ENCODE measurements at regions not wholly inside any gene's neighbourhood (a gene's known extent, or its start where the extent isn't known, plus 50 kb on each side); places are given as distances from the start of the nearest gene placed in this dataset.

DNA sequence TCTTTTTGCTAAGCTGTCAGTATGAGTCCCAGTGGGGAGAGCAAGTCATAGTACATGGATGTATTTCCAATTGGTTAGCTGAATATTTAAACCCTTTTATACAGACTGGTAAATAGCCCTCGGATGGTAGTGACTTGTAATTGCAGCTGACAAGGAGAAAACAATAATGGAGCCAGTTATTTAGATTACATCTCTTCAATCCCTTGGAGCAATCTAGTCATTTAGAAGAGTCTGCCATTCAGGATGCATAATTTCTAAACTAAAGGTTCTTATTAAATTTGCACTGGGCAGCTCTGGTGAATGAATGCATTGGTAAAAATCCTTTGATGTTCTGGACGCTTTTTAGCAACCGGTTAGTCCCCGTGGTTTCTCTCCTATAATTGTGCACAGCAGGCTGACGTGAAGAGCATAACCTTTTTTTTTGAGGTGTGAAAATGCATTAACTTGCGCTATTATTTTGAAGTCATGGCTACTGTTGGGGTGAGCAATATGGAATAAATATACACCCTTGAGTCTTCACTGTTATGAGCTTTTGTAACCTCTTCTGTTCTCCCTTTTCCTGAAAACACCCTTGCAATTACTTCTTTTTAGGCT is 158.6 kb upstream of the CD180 start:
- Histone ChIP-seq H3K9me1 (replicated peaks; ENCODE audit: control insufficient read depth, extremely low read depth, insufficient read depth, low read length) (no peaks in the 10 kb centered on the region), H2AFZ (ENCODE audit: low read depth, low read length) (no peak overlapping the region), H4K20me1 (replicated peaks; ENCODE audit: control insufficient read depth, extremely low read depth, insufficient read depth, low read length) (no peaks in the 10 kb centered on the region), H3K4me3 (replicated peaks in 1 of 3; ENCODE audit: insufficient read depth in 1 of 3, low read depth in 1 of 3, low read length in 3 of 3) (no peak overlapping the region), H3K4me2 (ENCODE audit: insufficient read depth, low read length) (no peak overlapping the region), H3K79me2 (ENCODE audit: control insufficient read depth, insufficient read depth, low read length) (no peaks in the 10 kb centered on the region), H3K27ac (ENCODE audit: insufficient read depth, low read depth, low read length) (no peak overlapping the region), H3K36me3 (ENCODE audit: control insufficient read depth in 2 of 2, extremely low read depth in 1 of 2, insufficient read depth in 2 of 2, low read length in 2 of 2) (no peaks in the 10 kb centered on the region), H3K4me1 (ENCODE audit: control insufficient read depth, extremely low read depth, insufficient read depth, low read length) (no peaks in the 10 kb centered on the region), H3K9ac (replicated peaks; ENCODE audit: extremely low read depth, insufficient read depth, low read length) (no peak overlapping the region), H3K27me3 (ENCODE audit: control insufficient read depth in 2 of 2, insufficient read depth in 2 of 2, low read length in 2 of 2) (no peaks in the 10 kb centered on the region), H3K9me3 (replicated peaks; ENCODE audit: control insufficient read depth, insufficient read depth, low read length) (no peaks in the 10 kb centered on the region)
- POLR2A ChIA-PET = no interaction called here
- no peak for FAIRE-seq
- intact Hi-C loops (cut with micrococcal nuclease) (no loop called here), dilution Hi-C loops (cut with MboI; ENCODE audit: extremely low pct_ligation_motif_present, low sequenced_read_pairs) (no loop called here)
- CTCF ChIA-PET = interaction anchor here (1.6 kb wide), 1 partner anchor 9 kb away, joined by 5 read pairs; no protein-coding TSS in a partner anchor
- BruUV-seq (replicated peaks) = no TSS peak
- no peak for DNase-seq (ENCODE audit: low read depth, low spot score)
- TF ChIP-seq EZH2 (IDR thresholded peaks at IDR 0.05; ENCODE audit: borderline replicate concordance, low read depth, low read length, severe bottlenecking) (no peak), GATA2 (IDR thresholded peaks at IDR 0.05; ENCODE audit: insufficient read depth, insufficient read length, low read depth, low read length) (no peak), MYC (IDR thresholded peaks at IDR 0.05; ENCODE audit: low read depth, low read length) (no peak), MAX (IDR thresholded peaks at IDR 0.05; ENCODE audit: insufficient read depth, insufficient read length) (no peak)
- TF ChIP-seq, protein P1, sequence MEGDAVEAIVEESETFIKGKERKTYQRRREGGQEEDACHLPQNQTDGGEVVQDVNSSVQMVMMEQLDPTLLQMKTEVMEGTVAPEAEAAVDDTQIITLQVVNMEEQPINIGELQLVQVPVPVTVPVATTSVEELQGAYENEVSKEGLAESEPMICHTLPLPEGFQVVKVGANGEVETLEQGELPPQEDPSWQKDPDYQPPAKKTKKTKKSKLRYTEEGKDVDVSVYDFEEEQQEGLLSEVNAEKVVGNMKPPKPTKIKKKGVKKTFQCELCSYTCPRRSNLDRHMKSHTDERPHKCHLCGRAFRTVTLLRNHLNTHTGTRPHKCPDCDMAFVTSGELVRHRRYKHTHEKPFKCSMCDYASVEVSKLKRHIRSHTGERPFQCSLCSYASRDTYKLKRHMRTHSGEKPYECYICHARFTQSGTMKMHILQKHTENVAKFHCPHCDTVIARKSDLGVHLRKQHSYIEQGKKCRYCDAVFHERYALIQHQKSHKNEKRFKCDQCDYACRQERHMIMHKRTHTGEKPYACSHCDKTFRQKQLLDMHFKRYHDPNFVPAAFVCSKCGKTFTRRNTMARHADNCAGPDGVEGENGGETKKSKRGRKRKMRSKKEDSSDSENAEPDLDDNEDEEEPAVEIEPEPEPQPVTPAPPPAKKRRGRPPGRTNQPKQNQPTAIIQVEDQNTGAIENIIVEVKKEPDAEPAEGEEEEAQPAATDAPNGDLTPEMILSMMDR (IDR thresholded peaks at IDR 0.05; ENCODE audit: extremely low read depth in 1 of 2, insufficient read depth in 1 of 2, low read depth in 1 of 2, low read length in 2 of 2) = no peak

All from endothelial cell of umbilical vein (primary cell).